K562 (cell line): ENCODE measurements at regions not wholly inside any gene's neighbourhood (a gene's known extent, or its start where the extent isn't known, plus 50 kb on each side); places are given as distances from the start of the nearest gene placed in this dataset.

Experiments used
- ARID2 ChIP-seq: fragments of 450-650 bp; IDR thresholded peaks from 2 replicates; pipeline ENCODE4 v1.6.1; 2017; ENCODE audit warnings: antibody characterized with exemption, mild to moderate bottlenecking
- ARNT ChIP-seq, 2 experiments: fragments of 450-650 bp; IDR thresholded peaks; 2 replicates each; pipeline ENCODE4 v1.6.1; 2016; ENCODE audit warnings: mild to moderate bottlenecking in 1 of 2
- BRF1 ChIP-seq: IDR thresholded peaks from 3 replicates; pipeline ENCODE4 v1.6.1; 2011; ENCODE audit warnings: borderline replicate concordance, mild to moderate bottlenecking; ENCODE audit not compliant: insufficient read length; ENCODE audit errors: extremely low read depth
- CTBP1 ChIP-seq: fragments of 450-650 bp; IDR thresholded peaks from 2 replicates; pipeline ENCODE4 v1.6.1; 2016; ENCODE audit warnings: borderline replicate concordance
- GTF2F1 ChIP-seq: IDR thresholded peaks from 2 replicates; pipeline ENCODE4 v1.6.1; 2011; ENCODE audit warnings: low read depth, low read length, improper control_type of control experiment
- HMG20A ChIP-seq: fragments of 450-650 bp; formaldehyde crosslinking; conservative IDR thresholded peaks from 2 replicates; pipeline ENCODE4 v1.4.0; 2020; ENCODE audit warnings: mild to moderate bottlenecking, mixed read lengths
- KDM5B ChIP-seq: fragments of 200-600 bp; sonication (generic); IDR thresholded peaks from 2 replicates; pipeline ENCODE4 v1.6.1; 2012; ENCODE audit warnings: low read depth, mild to moderate bottlenecking, moderate library complexity, low read length, control low read depth, inconsistent platforms; ENCODE audit not compliant: insufficient replicate concordance
- NFYB ChIP-seq: IDR thresholded peaks from 2 replicates; pipeline ENCODE4 v1.6.1; 2011; ENCODE audit warnings: mild to moderate bottlenecking, moderate library complexity; ENCODE audit not compliant: insufficient read length; ENCODE audit errors: extremely low read depth
- NR4A1 ChIP-seq, 2 experiments: fragments of 250-450 bp in 1 of 2; fragments of 450-650 bp in 1 of 2; sonication (Bioruptor Pico) in 1 of 2; IDR thresholded peaks; 2 replicates each; pipeline versions ENCODE4 v1.4.0 to v1.6.1; 2016 to 2020; ENCODE audit warnings: mild to moderate bottlenecking in 2 of 2, missing compliant biosample characterization in 1 of 2, missing genetic modification characterization in 1 of 2, moderate library complexity in 1 of 2
- PCBP2 ChIP-seq: fragments of 200-400 bp; formaldehyde crosslinking; IDR thresholded peaks from 2 replicates; pipeline ENCODE4 v1.6.1; 2018; ENCODE audit warnings: low read length, low read depth, mild to moderate bottlenecking, moderate library complexity; ENCODE audit not compliant: poor library complexity, severe bottlenecking
- PHB ChIP-seq: fragments of 250-450 bp; sonication (Bioruptor Pico); IDR thresholded peaks from 2 replicates; pipeline ENCODE4 v1.5.0; 2021
- PREB ChIP-seq: sonication (generic); formaldehyde crosslinking; IDR thresholded peaks from 2 replicates; pipeline ENCODE4 v1.8.1; 2023; ENCODE audit warnings: mild to moderate bottlenecking, missing genetic modification reagents
- SNAPC5 ChIP-seq: fragments of 250-450 bp; sonication (Bioruptor Pico); IDR thresholded peaks from 2 replicates; pipeline ENCODE4 v1.8.0; 2021; ENCODE audit warnings: moderate library complexity, mild to moderate bottlenecking, inconsistent platforms
- ZKSCAN3 ChIP-seq: fragments of 250-450 bp; sonication (Bioruptor Pico); IDR thresholded peaks from 2 replicates; pipeline ENCODE4 v1.4.0; 2020
- ZNF184 ChIP-seq: sonication (generic); formaldehyde crosslinking; IDR thresholded peaks from 2 replicates; pipeline ENCODE4 v1.5.0; 2020; ENCODE audit warnings: missing genetic modification reagents
- ZNF707 ChIP-seq: fragments of 250-450 bp; sonication (Bioruptor Pico); conservative IDR thresholded peaks from 2 replicates; pipeline ENCODE4 v1.8.0; 2022; ENCODE audit warnings: inconsistent platforms, mild to moderate bottlenecking, moderate library complexity
- TF ChIP-seq, protein P1 (sequence below): fragments of 450-650 bp; IDR thresholded peaks from 2 replicates; pipeline ENCODE4 v1.6.1; 2016
- TF ChIP-seq, protein P2 (sequence below): fragments of 450-650 bp; IDR thresholded peaks from 2 replicates; pipeline ENCODE4 v1.6.1; 2016; ENCODE audit warnings: low read depth, mild to moderate bottlenecking, moderate library complexity
- TF ChIP-seq, protein P3 (sequence below): sonication (generic); formaldehyde crosslinking; IDR thresholded peaks from 2 replicates; pipeline ENCODE4 v1.8.1; 2023; ENCODE audit warnings: mild to moderate bottlenecking, missing genetic modification reagents
- TF ChIP-seq, protein P4 (sequence below): fragments of 450-650 bp; IDR thresholded peaks from 2 replicates; pipeline ENCODE4 v1.7.0; 2016; ENCODE audit warnings: borderline replicate concordance

- TF ChIP-seq, protein P1, sequence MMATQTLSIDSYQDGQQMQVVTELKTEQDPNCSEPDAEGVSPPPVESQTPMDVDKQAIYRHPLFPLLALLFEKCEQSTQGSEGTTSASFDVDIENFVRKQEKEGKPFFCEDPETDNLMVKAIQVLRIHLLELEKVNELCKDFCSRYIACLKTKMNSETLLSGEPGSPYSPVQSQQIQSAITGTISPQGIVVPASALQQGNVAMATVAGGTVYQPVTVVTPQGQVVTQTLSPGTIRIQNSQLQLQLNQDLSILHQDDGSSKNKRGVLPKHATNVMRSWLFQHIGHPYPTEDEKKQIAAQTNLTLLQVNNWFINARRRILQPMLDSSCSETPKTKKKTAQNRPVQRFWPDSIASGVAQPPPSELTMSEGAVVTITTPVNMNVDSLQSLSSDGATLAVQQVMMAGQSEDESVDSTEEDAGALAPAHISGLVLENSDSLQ: peak; percentile 99
- TF ChIP-seq PREB: no peak
- no peak for TF ChIP-seq ZKSCAN3
- no peak for TF ChIP-seq GTF2F1
- no peak for TF ChIP-seq PHB (CRISPR knock-in tag)
- TF ChIP-seq, protein P2, sequence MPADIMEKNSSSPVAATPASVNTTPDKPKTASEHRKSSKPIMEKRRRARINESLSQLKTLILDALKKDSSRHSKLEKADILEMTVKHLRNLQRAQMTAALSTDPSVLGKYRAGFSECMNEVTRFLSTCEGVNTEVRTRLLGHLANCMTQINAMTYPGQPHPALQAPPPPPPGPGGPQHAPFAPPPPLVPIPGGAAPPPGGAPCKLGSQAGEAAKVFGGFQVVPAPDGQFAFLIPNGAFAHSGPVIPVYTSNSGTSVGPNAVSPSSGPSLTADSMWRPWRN: no peak
- no peak for TF ChIP-seq HMG20A
- no peak for TF ChIP-seq PCBP2
- no peak for TF ChIP-seq ZNF707 (CRISPR knock-in tag)
- peak; percentile 74; the same call in 1 of the 2 replicates for TF ChIP-seq CTBP1
- peak; percentile 95 for TF ChIP-seq NFYB
- no peak for TF ChIP-seq ARID2
- TF ChIP-seq, protein P3, sequence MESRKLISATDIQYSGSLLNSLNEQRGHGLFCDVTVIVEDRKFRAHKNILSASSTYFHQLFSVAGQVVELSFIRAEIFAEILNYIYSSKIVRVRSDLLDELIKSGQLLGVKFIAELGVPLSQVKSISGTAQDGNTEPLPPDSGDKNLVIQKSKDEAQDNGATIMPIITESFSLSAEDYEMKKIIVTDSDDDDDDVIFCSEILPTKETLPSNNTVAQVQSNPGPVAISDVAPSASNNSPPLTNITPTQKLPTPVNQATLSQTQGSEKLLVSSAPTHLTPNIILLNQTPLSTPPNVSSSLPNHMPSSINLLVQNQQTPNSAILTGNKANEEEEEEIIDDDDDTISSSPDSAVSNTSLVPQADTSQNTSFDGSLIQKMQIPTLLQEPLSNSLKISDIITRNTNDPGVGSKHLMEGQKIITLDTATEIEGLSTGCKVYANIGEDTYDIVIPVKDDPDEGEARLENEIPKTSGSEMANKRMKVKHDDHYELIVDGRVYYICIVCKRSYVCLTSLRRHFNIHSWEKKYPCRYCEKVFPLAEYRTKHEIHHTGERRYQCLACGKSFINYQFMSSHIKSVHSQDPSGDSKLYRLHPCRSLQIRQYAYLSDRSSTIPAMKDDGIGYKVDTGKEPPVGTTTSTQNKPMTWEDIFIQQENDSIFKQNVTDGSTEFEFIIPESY (CRISPR knock-in tag): no peak
- TF ChIP-seq KDM5B: peak; percentile 47
- no peak for TF ChIP-seq BRF1
- TF ChIP-seq NR4A1 (CRISPR knock-in tag; IDR thresholded peaks at IDR 0.05): 0 out of 2 replicates have a peak, but pooled peaks have one; percentile 62
- TF ChIP-seq NR4A1 (tag; IDR thresholded peaks at IDR 0.05): no peak
- TF ChIP-seq ZNF184 (CRISPR knock-in tag): no peak
- no peak for TF ChIP-seq ARNT (IDR thresholded peaks at IDR 0.05)
- TF ChIP-seq, protein P4, sequence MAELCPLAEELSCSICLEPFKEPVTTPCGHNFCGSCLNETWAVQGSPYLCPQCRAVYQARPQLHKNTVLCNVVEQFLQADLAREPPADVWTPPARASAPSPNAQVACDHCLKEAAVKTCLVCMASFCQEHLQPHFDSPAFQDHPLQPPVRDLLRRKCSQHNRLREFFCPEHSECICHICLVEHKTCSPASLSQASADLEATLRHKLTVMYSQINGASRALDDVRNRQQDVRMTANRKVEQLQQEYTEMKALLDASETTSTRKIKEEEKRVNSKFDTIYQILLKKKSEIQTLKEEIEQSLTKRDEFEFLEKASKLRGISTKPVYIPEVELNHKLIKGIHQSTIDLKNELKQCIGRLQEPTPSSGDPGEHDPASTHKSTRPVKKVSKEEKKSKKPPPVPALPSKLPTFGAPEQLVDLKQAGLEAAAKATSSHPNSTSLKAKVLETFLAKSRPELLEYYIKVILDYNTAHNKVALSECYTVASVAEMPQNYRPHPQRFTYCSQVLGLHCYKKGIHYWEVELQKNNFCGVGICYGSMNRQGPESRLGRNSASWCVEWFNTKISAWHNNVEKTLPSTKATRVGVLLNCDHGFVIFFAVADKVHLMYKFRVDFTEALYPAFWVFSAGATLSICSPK: no peak
- TF ChIP-seq SNAPC5 (CRISPR knock-in tag): no peak
These were observed 97.9 kb upstream of the SERTAD2 start (continued) for GRCh38 chr2:64751286-64752260.
